HL-60 (cell line): ENCODE measurements at regions not wholly inside any gene's neighbourhood (a gene's known extent, or its start where the extent isn't known, plus 50 kb on each side); places are given as distances from the start of the nearest gene placed in this dataset.

Experiments
- POLR2AphosphoS5 ChIP-seq: IDR thresholded peaks from 2 replicates; pipeline ENCODE4 v1.6.1; 2012; ENCODE audit warnings: low read depth
- TF ChIP-seq, protein P1 (sequence below): IDR thresholded peaks from one replicate; pipeline ENCODE4 v1.5.1; 2011; ENCODE audit warnings: low read length, control low read depth, inconsistent platforms; ENCODE audit not compliant: insufficient read depth

DNA sequence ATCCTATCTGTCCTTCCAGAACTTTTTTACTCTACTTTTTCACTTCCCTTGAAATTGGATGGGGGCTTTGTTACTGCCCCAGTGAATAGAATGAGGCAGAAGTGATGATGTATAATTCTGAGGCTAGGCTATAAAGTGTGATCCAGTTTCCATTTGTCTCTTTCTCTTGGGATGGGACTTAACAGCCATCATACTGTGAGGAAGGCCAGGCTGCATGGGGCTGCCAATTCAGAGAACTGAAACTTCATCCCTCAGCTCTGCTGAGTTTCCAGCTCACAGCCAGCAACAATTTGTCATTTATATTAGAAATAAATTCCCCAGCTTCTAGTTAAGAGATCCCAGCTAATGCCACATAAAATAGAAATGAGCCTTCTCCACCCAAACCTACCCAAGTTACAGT is 504.0 kb upstream of the TGFBR2 start:
- TF ChIP-seq POLR2AphosphoS5 = no peak
- TF ChIP-seq, protein P1, sequence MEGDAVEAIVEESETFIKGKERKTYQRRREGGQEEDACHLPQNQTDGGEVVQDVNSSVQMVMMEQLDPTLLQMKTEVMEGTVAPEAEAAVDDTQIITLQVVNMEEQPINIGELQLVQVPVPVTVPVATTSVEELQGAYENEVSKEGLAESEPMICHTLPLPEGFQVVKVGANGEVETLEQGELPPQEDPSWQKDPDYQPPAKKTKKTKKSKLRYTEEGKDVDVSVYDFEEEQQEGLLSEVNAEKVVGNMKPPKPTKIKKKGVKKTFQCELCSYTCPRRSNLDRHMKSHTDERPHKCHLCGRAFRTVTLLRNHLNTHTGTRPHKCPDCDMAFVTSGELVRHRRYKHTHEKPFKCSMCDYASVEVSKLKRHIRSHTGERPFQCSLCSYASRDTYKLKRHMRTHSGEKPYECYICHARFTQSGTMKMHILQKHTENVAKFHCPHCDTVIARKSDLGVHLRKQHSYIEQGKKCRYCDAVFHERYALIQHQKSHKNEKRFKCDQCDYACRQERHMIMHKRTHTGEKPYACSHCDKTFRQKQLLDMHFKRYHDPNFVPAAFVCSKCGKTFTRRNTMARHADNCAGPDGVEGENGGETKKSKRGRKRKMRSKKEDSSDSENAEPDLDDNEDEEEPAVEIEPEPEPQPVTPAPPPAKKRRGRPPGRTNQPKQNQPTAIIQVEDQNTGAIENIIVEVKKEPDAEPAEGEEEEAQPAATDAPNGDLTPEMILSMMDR = no peak
